DND-41 (cell line): ENCODE measurements at regions not wholly inside any gene's neighbourhood (a gene's known extent, or its start where the extent isn't known, plus 50 kb on each side); places are given as distances from the start of the nearest gene placed in this dataset.

ENCODE experiments used
- ATAC-seq: fragments of 200-7000 bp; cut with Tn5 transposase; 3 replicates; pipeline ENCODE4 v1.9.1; 2021; ENCODE audit warnings: low read depth; ENCODE audit not compliant: insufficient read depth
- DNase-seq: peaks from one replicate; pipeline ENCODE4 v3.0.0-alpha.2; 2020
- H2AFZ ChIP-seq: 2 replicates; pipeline ENCODE4 v1.6.0; 2012; ENCODE audit warnings: low read depth, low read length
- H3K27ac ChIP-seq: 2 replicates; pipeline ENCODE4 v1.5.1; 2012; ENCODE audit warnings: low read length, inconsistent platforms
- H3K27me3 ChIP-seq: fragments of 200-600 bp; sonication (generic); 2 replicates; pipeline ENCODE4 v1.6.0; 2012; ENCODE audit warnings: low read length, mild to moderate bottlenecking, inconsistent platforms; ENCODE audit not compliant: insufficient read depth, poor library complexity
- H3K36me3 ChIP-seq: 2 replicates; pipeline ENCODE4 v1.5.1; 2012; ENCODE audit warnings: low read length, inconsistent platforms; ENCODE audit not compliant: insufficient read depth
- H3K4me1 ChIP-seq: 2 replicates; pipeline ENCODE4 v1.5.1; 2012; ENCODE audit warnings: mild to moderate bottlenecking, low read length; ENCODE audit not compliant: insufficient read depth
- H3K4me2 ChIP-seq: 2 replicates; pipeline ENCODE4 v1.6.0; 2012; ENCODE audit warnings: mild to moderate bottlenecking, moderate library complexity, low read length, inconsistent platforms; ENCODE audit not compliant: insufficient read depth
- H3K4me3 ChIP-seq, 2 experiments: fragments of 200-600 bp in 1 of 2; shearing (Covaris generic) in 1 of 2; 2 replicates each; pipeline ENCODE4 v1.5.1; 2012 to 2016; ENCODE audit warnings: inconsistent platforms in 2 of 2, low read length in 2 of 2, mild to moderate bottlenecking in 2 of 2, low read depth in 1 of 2, moderate library complexity in 1 of 2
- H3K79me2 ChIP-seq: 2 replicates; pipeline ENCODE4 v1.6.0; 2012; ENCODE audit warnings: low read length, inconsistent platforms; ENCODE audit not compliant: insufficient read depth
- H3K9ac ChIP-seq: 2 replicates; pipeline ENCODE4 v1.6.0; 2012; ENCODE audit warnings: low read depth, mild to moderate bottlenecking, inconsistent platforms, low read length, moderate library complexity
- H3K9me3 ChIP-seq: 2 replicates; pipeline ENCODE4 v1.5.1; 2012; ENCODE audit warnings: low read length, moderate library complexity, mild to moderate bottlenecking, inconsistent platforms; ENCODE audit not compliant: insufficient read depth, severe bottlenecking
- H4K20me1 ChIP-seq: 2 replicates; pipeline ENCODE4 v1.6.0; 2012; ENCODE audit warnings: low read length; ENCODE audit not compliant: insufficient read depth
- EZH2 ChIP-seq: IDR thresholded peaks from 3 replicates; pipeline ENCODE4 v1.6.1; 2012; ENCODE audit warnings: borderline replicate concordance, low read depth, mild to moderate bottlenecking, moderate library complexity, low read length, inconsistent platforms; ENCODE audit not compliant: severe bottlenecking
- TF ChIP-seq, protein P1 (sequence below): IDR thresholded peaks from 2 replicates; pipeline ENCODE4 v1.5.1; 2012; ENCODE audit warnings: borderline replicate concordance, low read length, moderate library complexity, mild to moderate bottlenecking; ENCODE audit not compliant: poor library complexity, severe bottlenecking; ENCODE audit errors: extremely low read depth

DNA sequence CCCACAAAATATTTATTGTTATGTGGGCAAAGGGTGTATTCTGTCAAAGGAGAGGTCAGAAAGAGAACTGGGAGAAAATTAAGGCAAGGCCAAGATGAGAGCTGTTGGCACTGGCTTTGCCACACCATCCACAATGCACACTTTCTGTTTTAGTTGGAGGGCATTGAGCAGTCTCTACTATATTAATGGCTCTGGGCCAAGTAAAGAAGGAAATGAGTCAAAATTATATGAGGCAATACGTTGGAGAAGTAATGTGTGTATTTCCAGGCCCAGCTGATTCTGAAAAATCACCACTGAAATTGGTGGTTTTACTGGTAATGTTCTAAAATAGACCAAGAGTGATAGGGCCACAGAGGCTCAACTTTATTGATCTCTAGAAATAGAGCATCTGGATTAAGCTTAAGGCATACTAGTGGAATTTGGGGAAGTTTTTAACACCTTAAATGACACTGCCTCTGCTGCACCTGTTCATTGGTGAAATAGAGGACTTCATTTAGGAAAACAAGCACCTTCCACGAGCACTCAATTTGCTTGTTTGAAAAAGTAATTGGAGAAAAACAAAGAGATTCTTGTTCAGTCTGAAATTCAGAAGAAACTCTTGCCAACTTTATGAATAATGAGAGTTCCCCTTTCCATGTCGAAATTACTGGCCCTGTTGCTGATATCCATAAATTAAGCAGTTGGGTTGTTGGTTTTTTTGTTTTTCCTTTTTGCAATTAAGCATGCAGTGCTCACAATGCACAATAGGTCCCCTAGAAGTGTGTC lies 424.9 kb downstream of the ADGRL2 start:
- TF ChIP-seq, protein P1, sequence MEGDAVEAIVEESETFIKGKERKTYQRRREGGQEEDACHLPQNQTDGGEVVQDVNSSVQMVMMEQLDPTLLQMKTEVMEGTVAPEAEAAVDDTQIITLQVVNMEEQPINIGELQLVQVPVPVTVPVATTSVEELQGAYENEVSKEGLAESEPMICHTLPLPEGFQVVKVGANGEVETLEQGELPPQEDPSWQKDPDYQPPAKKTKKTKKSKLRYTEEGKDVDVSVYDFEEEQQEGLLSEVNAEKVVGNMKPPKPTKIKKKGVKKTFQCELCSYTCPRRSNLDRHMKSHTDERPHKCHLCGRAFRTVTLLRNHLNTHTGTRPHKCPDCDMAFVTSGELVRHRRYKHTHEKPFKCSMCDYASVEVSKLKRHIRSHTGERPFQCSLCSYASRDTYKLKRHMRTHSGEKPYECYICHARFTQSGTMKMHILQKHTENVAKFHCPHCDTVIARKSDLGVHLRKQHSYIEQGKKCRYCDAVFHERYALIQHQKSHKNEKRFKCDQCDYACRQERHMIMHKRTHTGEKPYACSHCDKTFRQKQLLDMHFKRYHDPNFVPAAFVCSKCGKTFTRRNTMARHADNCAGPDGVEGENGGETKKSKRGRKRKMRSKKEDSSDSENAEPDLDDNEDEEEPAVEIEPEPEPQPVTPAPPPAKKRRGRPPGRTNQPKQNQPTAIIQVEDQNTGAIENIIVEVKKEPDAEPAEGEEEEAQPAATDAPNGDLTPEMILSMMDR: no peak
- TF ChIP-seq EZH2: no peak
- no peak overlapping the region for H3K27ac ChIP-seq
- no peak overlapping the region for H3K4me2 ChIP-seq
- H3K4me1 ChIP-seq: no peaks in the 10 kb centered on the region
- ATAC-seq: no peak
- no peaks in the 10 kb centered on the region for H3K36me3 ChIP-seq
- no peaks in the 10 kb centered on the region for H4K20me1 ChIP-seq
- H3K4me3 ChIP-seq: no peak overlapping the region
- no peak for DNase-seq
- no peaks in the 10 kb centered on the region for H3K9me3 ChIP-seq
- no peak overlapping the region for H3K9ac ChIP-seq
- no peaks in the 10 kb centered on the region for H3K79me2 ChIP-seq
- H2AFZ ChIP-seq: no peak overlapping the region
- H3K27me3 ChIP-seq: no peaks in the 10 kb centered on the region

DNA sequence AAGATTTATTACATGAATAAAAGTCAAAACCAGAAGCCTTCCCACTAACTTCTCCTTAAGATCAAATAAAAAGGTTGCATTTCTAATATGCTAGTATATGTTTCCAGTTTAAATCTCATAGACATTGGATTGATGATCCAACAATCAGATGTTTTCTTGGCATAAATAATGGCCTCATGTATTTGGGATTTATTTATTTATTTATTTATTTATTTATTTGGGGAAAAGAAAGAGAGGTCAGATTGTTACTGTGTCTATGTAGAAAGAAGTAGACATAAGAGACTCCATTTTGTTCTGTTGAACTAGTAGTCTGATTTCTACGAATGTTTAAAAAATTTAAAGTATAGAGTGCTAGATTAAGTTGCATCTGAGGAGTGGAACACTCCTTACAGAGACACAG lies 422.4 kb downstream of the ADGRL2 start:
- Histone ChIP-seq H3K4me2 (no peak overlapping the region), H3K9me3 (no peaks in the 10 kb centered on the region), H3K36me3 (no peaks in the 10 kb centered on the region), H3K4me1 (no peaks in the 10 kb centered on the region), H3K79me2 (no peaks in the 10 kb centered on the region), H3K4me3 (no peak overlapping the region), H4K20me1 (no peaks in the 10 kb centered on the region), H3K27ac (no peak overlapping the region), H3K27me3 (no peaks in the 10 kb centered on the region), H3K9ac (no peak overlapping the region), H2AFZ (no peak overlapping the region)
- no peak for DNase-seq
- ATAC-seq: no peak
- TF ChIP-seq EZH2: no peak
- TF ChIP-seq, protein P1: no peak

DNA sequence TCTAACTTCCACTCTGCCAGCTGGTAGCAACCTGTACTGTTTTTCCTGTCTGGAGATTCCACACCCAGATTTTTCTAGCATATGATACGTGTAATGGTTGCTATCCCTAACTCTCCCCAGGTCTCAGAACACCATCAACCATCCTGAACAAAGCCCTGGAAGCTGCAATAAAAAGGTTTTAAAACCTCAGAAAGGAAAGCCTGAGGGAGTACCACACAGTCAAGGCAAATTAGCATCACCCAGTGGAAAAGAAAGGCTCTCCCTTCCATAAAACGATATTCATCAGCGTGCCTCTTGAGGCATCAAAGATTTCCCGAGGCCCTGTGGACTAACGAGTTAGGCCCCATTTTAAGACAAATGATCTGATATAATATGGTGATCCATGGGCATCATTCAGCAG lies 421.0 kb downstream of the ADGRL2 start:
- Histone ChIP-seq H3K79me2 (no peaks in the 10 kb centered on the region), H3K4me2 (no peak overlapping the region), H3K4me3 (no peak overlapping the region), H4K20me1 (no peaks in the 10 kb centered on the region), H3K9ac (no peak overlapping the region), H3K27me3 (no peaks in the 10 kb centered on the region), H3K9me3 (no peaks in the 10 kb centered on the region), H3K27ac (no peak overlapping the region), H2AFZ (no peak overlapping the region), H3K4me1 (no peaks in the 10 kb centered on the region), H3K36me3 (no peaks in the 10 kb centered on the region)
- ATAC-seq (no peak), DNase-seq (no peak)
- TF ChIP-seq EZH2: no peak
- TF ChIP-seq, protein P1: no peak
